ENCODE measurements at regions not wholly inside any gene's neighbourhood (a gene's known extent, or its start where the extent isn't known, plus 50 kb on each side); places are given as distances from the start of the nearest gene placed in this dataset.

DNA sequence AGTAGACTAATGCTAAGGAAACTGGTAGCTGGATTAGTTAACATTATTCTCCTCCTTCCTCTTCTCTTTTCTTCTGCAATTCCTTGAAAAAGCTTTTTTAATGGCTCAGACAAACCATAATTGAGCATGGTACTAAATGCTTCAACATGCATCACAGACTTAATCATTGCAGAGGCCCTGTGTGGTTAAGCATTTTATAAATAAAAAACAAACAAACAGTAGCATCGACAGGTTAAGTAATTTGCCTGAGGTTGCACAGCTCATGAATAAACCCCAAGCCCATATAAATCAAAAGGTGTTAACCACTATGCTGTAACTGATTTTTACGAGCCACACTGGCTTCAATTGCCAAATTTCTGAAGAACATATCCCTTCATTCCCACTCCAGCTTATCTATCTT, 462.1 kb downstream of the LMO4 start:
- TF ChIP-seq CTCF (conservative IDR thresholded peaks at IDR 0.05 in 1 of 2, IDR thresholded peaks at IDR 0.05 in 1 of 2; ENCODE audit: extremely low read depth in 1 of 2, insufficient read depth in 1 of 2, low read depth in 1 of 2, low read length in 2 of 2), result no peak
- TF ChIP-seq EZH2 (IDR thresholded peaks at IDR 0.05; ENCODE audit: borderline replicate concordance, low read length), result no peak
